GM12878 (cell line): ENCODE measurements at regions not wholly inside any gene's neighbourhood (a gene's known extent, or its start where the extent isn't known, plus 50 kb on each side); places are given as distances from the start of the nearest gene placed in this dataset.

ENCODE experiments used
- ATAC-seq: fragments of 200-7000 bp; cut with Tn5 transposase; 3 replicates; pipeline ENCODE4 v1.9.1; 2020; ENCODE audit warnings: mild to moderate bottlenecking, moderate library complexity
- BruUV-seq: library from RNA; stranded (reverse); fragments of 400-500 nt; replicated peaks from 2 replicates; lab custom pipeline; 2021; lab: Mats Ljungman, UMichigan
- CTCF ChIA-PET: fragments of 300-600 bp; sonication (Branson Sonifier 250); formaldehyde crosslinking; extraction: SDS; loops from one replicate; lab custom pipeline; 2021; ENCODE audit warnings: inconsistent platforms; lab: Yijun Ruan, JAX
- POLR2A ChIA-PET: fragments of 350-600 bp; formaldehyde crosslinking; extraction: SDS; loops from one replicate; lab custom pipeline; 2021; ENCODE audit warnings: inconsistent platforms; lab: Charles Lee
- RAD21 ChIA-PET: fragments of 300-600 bp; sonication (Branson Sonifier 250); formaldehyde crosslinking; loops from one replicate; lab custom pipeline; 2023; ENCODE audit warnings: antibody characterized with exemption; ENCODE audit not compliant: unreplicated experiment; lab: Charles Lee
- SMC1A ChIA-PET: fragments of 300-600 bp; sonication (Branson Sonifier 250); formaldehyde crosslinking; loops from one replicate; lab custom pipeline; 2023; ENCODE audit not compliant: unreplicated experiment, uncharacterized antibody; lab: Charles Lee
- DNase-seq: peaks from one replicate; pipeline ENCODE4 v3.0.0-alpha.2; 2011; ENCODE audit warnings: low read depth, low spot score
- FAIRE-seq: peaks from 3 replicates; lab custom pipeline; 2011; peaks lifted over from hg19 to GRCh38; lab: Jason Lieb, UNC
- H2AFZ ChIP-seq: 2 replicates; pipeline ENCODE4 v1.6.0; 2011; ENCODE audit warnings: low read depth, low read length, control low read depth; ENCODE audit not compliant: control insufficient read depth
- H3K27ac ChIP-seq: 2 replicates; pipeline ENCODE4 v1.5.1; 2011; ENCODE audit warnings: control low read depth; ENCODE audit not compliant: control insufficient read depth, insufficient read depth
- H3K27me3 ChIP-seq, 2 experiments: replicated peaks in 1 of 2; 2 replicates each; pipeline versions ENCODE4 v1.6.0 to v1.6.1; 2011; ENCODE audit warnings: low read length in 1 of 2; ENCODE audit not compliant: control insufficient read depth in 2 of 2, insufficient read depth in 2 of 2
- H3K36me3 ChIP-seq, 2 experiments: 2 replicates each; pipeline ENCODE4 v1.5.1; 2011; ENCODE audit warnings: low read length in 1 of 2; ENCODE audit not compliant: control insufficient read depth in 2 of 2, insufficient read depth in 2 of 2
- H3K4me1 ChIP-seq: 2 replicates; pipeline ENCODE4 v1.6.1; 2011; ENCODE audit warnings: mild to moderate bottlenecking, low read length, moderate library complexity, mixed read lengths; ENCODE audit not compliant: control insufficient read depth, insufficient read depth
- H3K4me2 ChIP-seq: 2 replicates; pipeline ENCODE4 v1.6.0; 2011; ENCODE audit warnings: control low read depth; ENCODE audit not compliant: control insufficient read depth, insufficient read depth
- H3K4me3 ChIP-seq: fragments of 200-600 bp; sonication (generic); 2 replicates; pipeline ENCODE4 v1.5.1; 2016
- H3K79me2 ChIP-seq: 2 replicates; pipeline ENCODE4 v1.6.0; 2011; ENCODE audit warnings: low read length; ENCODE audit not compliant: control insufficient read depth, insufficient read depth
- H3K9ac ChIP-seq: 2 replicates; pipeline ENCODE4 v1.8.0; 2011; ENCODE audit warnings: low read length, control low read depth, mixed read lengths; ENCODE audit not compliant: control insufficient read depth, insufficient read depth
- H3K9me3 ChIP-seq: replicated peaks from 3 replicates; pipeline ENCODE4 v1.5.1; 2011; ENCODE audit warnings: mild to moderate bottlenecking, low read length; ENCODE audit not compliant: control insufficient read depth, insufficient read depth
- H4K20me1 ChIP-seq: 2 replicates; pipeline ENCODE4 v1.6.0; 2011; ENCODE audit not compliant: control insufficient read depth, insufficient read depth
- ESRRA ChIP-seq: IDR thresholded peaks from 2 replicates; pipeline ENCODE4 v1.6.1; 2012; ENCODE audit warnings: mild to moderate bottlenecking, low read length, improper control_type of control experiment
- IRF4 ChIP-seq: IDR thresholded peaks from 2 replicates; pipeline ENCODE4 v1.6.1; 2011; ENCODE audit warnings: low read depth, low read length
- NFXL1 ChIP-seq: fragments of 450-650 bp; IDR thresholded peaks from 2 replicates; pipeline ENCODE4 v1.6.1; 2017; ENCODE audit warnings: antibody characterized with exemption, mild to moderate bottlenecking, borderline replicate concordance
- POLR2A ChIP-seq: IDR thresholded peaks from 2 replicates; pipeline ENCODE4 v1.6.1; 2011; ENCODE audit warnings: low read depth, mild to moderate bottlenecking, low read length
- SKIL ChIP-seq: fragments of 450-650 bp; IDR thresholded peaks from 2 replicates; pipeline ENCODE4 v1.6.1; 2017; ENCODE audit warnings: mild to moderate bottlenecking, low read depth, inconsistent platforms; ENCODE audit not compliant: poor library complexity, severe bottlenecking
- SREBF2 ChIP-seq: IDR thresholded peaks from 2 replicates; pipeline ENCODE4 v1.6.1; 2012; ENCODE audit warnings: mild to moderate bottlenecking, low read length
- SUPT20H ChIP-seq: IDR thresholded peaks from 2 replicates; pipeline ENCODE4 v1.6.1; 2011; ENCODE audit warnings: low read depth, mild to moderate bottlenecking, low read length, moderate library complexity, borderline replicate concordance; ENCODE audit not compliant: control insufficient read depth
- TARDBP ChIP-seq: IDR thresholded peaks from 2 replicates; pipeline ENCODE4 v1.6.1; 2016; ENCODE audit warnings: borderline replicate concordance
- ZNF622 ChIP-seq: fragments of 450-650 bp; IDR thresholded peaks from 2 replicates; pipeline ENCODE4 v1.6.1; 2017; ENCODE audit warnings: mild to moderate bottlenecking, inconsistent platforms
- ZSCAN29 ChIP-seq: fragments of 450-650 bp; IDR thresholded peaks from 2 replicates; pipeline ENCODE4 v1.6.1; 2017; ENCODE audit warnings: mild to moderate bottlenecking, moderate library complexity
- WGBS: methylation state at CpG from one replicate; pipeline ENCODE4 v1.1.6; 2016; ENCODE audit warnings: low lambda C conversion rate; ENCODE audit not compliant: insufficient replicate concordance, insufficient coverage; ENCODE audit errors: missing lambda C conversion rate; 5-methylcytosine and 5-hydroxymethylcytosine counted together
- in situ Hi-C: fragments of 300-500 bp; cut with MboI; formaldehyde crosslinking; loops from 9 replicates; pipeline ENCODE4 v1.14.3; 2018; ENCODE audit warnings: mixed read lengths
- intact Hi-C: fragments of 100-400 bp; cut with micrococcal nuclease; formaldehyde crosslinking; loops from one replicate; pipeline ENCODE4 v1.14.2; 2022; ENCODE audit not compliant: unreplicated experiment

GRCh38 chr10:64079341-64079740 lies 558.1 kb downstream of the REEP3 start:
- DNase-seq, result no peak
- ATAC-seq, result no peak
- no TSS peak for BruUV-seq
- 0% methylated on average over 1 of the region's 1 CpG for WGBS
- Histone ChIP-seq H3K4me3 (no peak overlapping the region), H3K36me3 (no peaks in the 10 kb centered on the region), H3K9me3 (no peaks in the 10 kb centered on the region), H3K4me2 (no peak overlapping the region), H3K27ac (no peak overlapping the region), H3K79me2 (no peaks in the 10 kb centered on the region), H4K20me1 (no peaks in the 10 kb centered on the region), H3K9ac (no peak overlapping the region), H3K27me3 (no peaks in the 10 kb centered on the region), H2AFZ (no peak overlapping the region), H3K4me1 (no peaks in the 10 kb centered on the region)
- RAD21 ChIA-PET, result no interaction called here
- SMC1A ChIA-PET, result interaction anchor here (1.3 to 1.5 kb wide), 2 partner anchors 9 to 14 kb away, joined by 3 read pairs; no protein-coding TSS in a partner anchor
- in situ Hi-C loops (no loop called here), intact Hi-C loops (no loop called here)
- FAIRE-seq, result no peak
- POLR2A ChIA-PET, result no interaction called here
- CTCF ChIA-PET, result no interaction called here
- TF ChIP-seq TARDBP, result no peak
- TF ChIP-seq ZNF622, result no peak

- ChIA-PET SMC1A (interaction anchor here (1.3 to 1.5 kb wide), 2 partner anchors 10 to 13 kb away, joined by 3 read pairs; no protein-coding TSS in a partner anchor), POLR2A (no interaction called here), CTCF (no interaction called here), RAD21 (no interaction called here)
- Histone ChIP-seq H3K4me2 (no peak overlapping the region), H3K4me1 (no peaks in the 10 kb centered on the region), H3K27me3 (no peaks in the 10 kb centered on the region), H2AFZ (no peak overlapping the region), H3K4me3 (no peak overlapping the region), H4K20me1 (no peaks in the 10 kb centered on the region), H3K79me2 (no peaks in the 10 kb centered on the region), H3K9ac (no peak overlapping the region), H3K27ac (no peak overlapping the region), H3K36me3 (no peaks in the 10 kb centered on the region), H3K9me3 (no peaks in the 10 kb centered on the region)
- intact Hi-C loops (no loop called here), in situ Hi-C loops (no loop called here)
- TF ChIP-seq ZSCAN29 (no peak), SREBF2 (no peak), SKIL (no peak), NFXL1 (no peak), SUPT20H (no peak), POLR2A (no peak), IRF4 (no peak), ESRRA (no peak)
- WGBS, result 0% methylated on average over 1 of the region's 1 CpG
- ATAC-seq (no peak), DNase-seq (no peak), FAIRE-seq (no peak)
- no TSS peak for BruUV-seq
These were observed 558.9 kb downstream of the REEP3 start for GRCh38 chr10:64080071-64080470.
